Vagina (tissue), 2 donors: ENCODE measurements at regions not wholly inside any gene's neighbourhood (a gene's known extent, or its start where the extent isn't known, plus 50 kb on each side); places are given as distances from the start of the nearest gene placed in this dataset.

Experiments used
- DNase-seq, 2 donors: peaks; one replicate each; pipeline ENCODE4 v3.0.0-alpha.2; 2017; ENCODE audit errors: extremely low spot score in 2 of 2
- H3K27ac ChIP-seq: fragments of 200-600 bp; sonication (generic); one replicate; pipeline ENCODE4 v1.5.1; 2019
- H3K27me3 ChIP-seq: fragments of 200-600 bp; sonication (generic); one replicate; pipeline ENCODE4 v1.5.1; 2019
- H3K36me3 ChIP-seq, 2 donors: fragments of 200-600 bp; sonication (generic); one replicate each; pipeline ENCODE4 v1.5.1; 2017 to 2019
- H3K4me1 ChIP-seq: fragments of 200-600 bp; sonication (generic); one replicate; pipeline ENCODE4 v1.5.1; 2019
- H3K4me3 ChIP-seq, 2 donors: fragments of 200-600 bp; sonication (generic); 1 replicate in 1 of 2; 2 replicates in 1 of 2; pipeline ENCODE4 v1.5.1; 2016 to 2019
- H3K9me3 ChIP-seq: fragments of 200-600 bp; sonication (generic); one replicate; pipeline ENCODE4 v1.5.1; 2019
- CTCF ChIP-seq, 3 experiments: fragments of 450-650 bp in 2 of 3; fragments of 200-600 bp in 1 of 3; sonication (generic) in 1 of 3; IDR thresholded peaks; one replicate each; pipeline ENCODE4 v1.5.1; 2017 to 2019; ENCODE audit warnings: antibody characterized with exemption in 3 of 3, mild to moderate bottlenecking in 2 of 3, moderate library complexity in 2 of 3
- POLR2A ChIP-seq, 2 donors: fragments of 450-650 bp; IDR thresholded peaks; one replicate each; pipeline ENCODE4 v1.6.1; 2017; ENCODE audit warnings: antibody characterized with exemption in 2 of 2, mild to moderate bottlenecking in 2 of 2, moderate library complexity in 2 of 2
- POLR2AphosphoS5 ChIP-seq, 2 donors: sonication (generic); formaldehyde crosslinking; IDR thresholded peaks; one replicate each; pipeline ENCODE4 v1.9.0; 2017; ENCODE audit warnings: antibody characterized with exemption in 2 of 2, mild to moderate bottlenecking in 2 of 2, low read depth in 1 of 2; ENCODE audit not compliant: insufficient read depth in 1 of 2
- intact Hi-C: fragments of 100-400 bp; cut with DNase I; formaldehyde crosslinking; loops from one replicate; pipeline ENCODE4 v1.15.1; 2023

GRCh38 chr11:98104249-98104648 is 916.5 kb upstream of the CNTN5 start:
- no peak overlapping the region for H3K27ac ChIP-seq
- no peaks in the 10 kb centered on the region for H3K27me3 ChIP-seq
- no peaks in the 10 kb centered on the region for H3K4me1 ChIP-seq
- H3K4me3 ChIP-seq: no peak overlapping the region
- no peaks in the 10 kb centered on the region for H3K36me3 ChIP-seq
- DNase-seq: no peak
- H3K9me3 ChIP-seq: no peaks in the 10 kb centered on the region
- intact Hi-C loops: no loop called here
- TF ChIP-seq CTCF (IDR thresholded peaks at IDR 0.05) (no peak), POLR2A (IDR thresholded peaks at IDR 0.05) (no peak)

- Histone ChIP-seq H3K36me3 (no peaks in the 10 kb centered on the region), H3K27me3 (no peaks in the 10 kb centered on the region), H3K4me3 (no peak overlapping the region), H3K9me3 (no peaks in the 10 kb centered on the region), H3K27ac (no peak overlapping the region), H3K4me1 (no peaks in the 10 kb centered on the region)
- TF ChIP-seq POLR2AphosphoS5 (IDR thresholded peaks at IDR 0.05; ENCODE audit: insufficient read depth in 1 of 2, low read depth in 1 of 2): no peak
- no peak for TF ChIP-seq CTCF (IDR thresholded peaks at IDR 0.05)
- no peak for TF ChIP-seq POLR2A (IDR thresholded peaks at IDR 0.05)
- intact Hi-C loops: no loop called here
- no peak for DNase-seq
These were observed 913.0 kb upstream of the CNTN5 start for GRCh38 chr11:98107736-98108135.

GRCh38 chr11:98110030-98110429 is 910.7 kb upstream of the CNTN5 start:
- intact Hi-C loops: no loop called here
- no peak overlapping the region for H3K4me3 ChIP-seq
- TF ChIP-seq POLR2A (IDR thresholded peaks at IDR 0.05): no peak
- no peak for TF ChIP-seq CTCF (IDR thresholded peaks at IDR 0.05)
- no peak for TF ChIP-seq POLR2AphosphoS5 (IDR thresholded peaks at IDR 0.05; ENCODE audit: insufficient read depth in 1 of 2, low read depth in 1 of 2)
- no peaks in the 10 kb centered on the region for H3K27me3 ChIP-seq
- no peak for DNase-seq
- no peak overlapping the region for H3K27ac ChIP-seq
- no peaks in the 10 kb centered on the region for H3K9me3 ChIP-seq
- no peaks in the 10 kb centered on the region for H3K36me3 ChIP-seq
- H3K4me1 ChIP-seq: no peaks in the 10 kb centered on the region

- Histone ChIP-seq H3K9me3 (no peaks in the 10 kb centered on the region), H3K27ac (no peak overlapping the region), H3K27me3 (no peaks in the 10 kb centered on the region), H3K36me3 (no peaks in the 10 kb centered on the region), H3K4me3 (no peak overlapping the region), H3K4me1 (no peaks in the 10 kb centered on the region)
- TF ChIP-seq POLR2AphosphoS5 (IDR thresholded peaks at IDR 0.05; ENCODE audit: insufficient read depth in 1 of 2, low read depth in 1 of 2) (no peak), POLR2A (IDR thresholded peaks at IDR 0.05) (no peak), CTCF (IDR thresholded peaks at IDR 0.05) (no peak)
- intact Hi-C loops: no loop called here
- DNase-seq: no peak
These were observed 904.9 kb upstream of the CNTN5 start for GRCh38 chr11:98115873-98116272.

GRCh38 chr11:98130117-98130625 is 890.6 kb upstream of the CNTN5 start:
- H3K36me3 ChIP-seq: no peaks in the 10 kb centered on the region
- H3K27me3 ChIP-seq: no peaks in the 10 kb centered on the region
- intact Hi-C loops: no loop called here
- no peak overlapping the region for H3K27ac ChIP-seq
- H3K4me1 ChIP-seq: no peaks in the 10 kb centered on the region
- H3K9me3 ChIP-seq: no peaks in the 10 kb centered on the region
- no peak overlapping the region for H3K4me3 ChIP-seq
- no peak for TF ChIP-seq POLR2A (IDR thresholded peaks at IDR 0.05)
- no peak for TF ChIP-seq CTCF (IDR thresholded peaks at IDR 0.05)
- TF ChIP-seq POLR2AphosphoS5 (IDR thresholded peaks at IDR 0.05; ENCODE audit: insufficient read depth in 1 of 2, low read depth in 1 of 2): no peak
- DNase-seq: no peak
